Stomach (tissue), 4 donors: ENCODE measurements at regions not wholly inside any gene's neighbourhood (a gene's known extent, or its start where the extent isn't known, plus 50 kb on each side); places are given as distances from the start of the nearest gene placed in this dataset.

Experiments used
- POLR2A ChIP-seq, 4 donors: fragments of 450-650 bp; IDR thresholded peaks; one replicate each; pipeline ENCODE4 v1.6.1; 2016; ENCODE audit warnings: antibody characterized with exemption in 4 of 4, control low read depth in 2 of 4, mild to moderate bottlenecking in 1 of 4, moderate library complexity in 1 of 4
- POLR2AphosphoS5 ChIP-seq, 3 donors: sonication (generic); formaldehyde crosslinking; IDR thresholded peaks; one replicate each; pipeline ENCODE4 v1.6.1; 2016; ENCODE audit warnings: antibody characterized with exemption in 3 of 3
- TF ChIP-seq, protein P1 (sequence below), 7 experiments: fragments of 450-650 bp in 4 of 7; fragments of 200-600 bp in 3 of 7; sonication (generic) in 3 of 7; IDR thresholded peaks; one replicate each; pipeline ENCODE4 v1.5.1; 2016 to 2019; ENCODE audit warnings: antibody characterized with exemption in 7 of 7, control low read depth in 2 of 7, mild to moderate bottlenecking in 1 of 7

DNA sequence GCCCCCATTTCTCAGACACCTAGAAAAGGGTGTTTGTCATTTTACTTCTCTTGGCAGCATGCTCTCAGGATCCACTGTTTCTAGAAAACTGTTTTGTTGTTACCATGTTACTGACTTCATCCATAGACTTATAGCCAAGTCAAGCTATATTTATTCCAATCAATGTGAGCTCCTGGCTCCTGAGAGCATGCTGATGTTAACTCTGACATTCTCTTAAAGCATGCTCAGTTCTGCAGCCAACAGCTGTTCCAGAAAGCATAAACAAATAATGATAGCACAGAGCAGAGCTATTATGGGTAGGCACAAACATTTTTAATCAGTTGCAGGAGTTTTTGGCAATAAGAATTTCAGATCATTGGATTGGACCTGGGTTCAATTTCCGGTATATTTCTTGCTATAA lies 92.4 kb upstream of the CEP85L start:
- TF ChIP-seq, protein P1, sequence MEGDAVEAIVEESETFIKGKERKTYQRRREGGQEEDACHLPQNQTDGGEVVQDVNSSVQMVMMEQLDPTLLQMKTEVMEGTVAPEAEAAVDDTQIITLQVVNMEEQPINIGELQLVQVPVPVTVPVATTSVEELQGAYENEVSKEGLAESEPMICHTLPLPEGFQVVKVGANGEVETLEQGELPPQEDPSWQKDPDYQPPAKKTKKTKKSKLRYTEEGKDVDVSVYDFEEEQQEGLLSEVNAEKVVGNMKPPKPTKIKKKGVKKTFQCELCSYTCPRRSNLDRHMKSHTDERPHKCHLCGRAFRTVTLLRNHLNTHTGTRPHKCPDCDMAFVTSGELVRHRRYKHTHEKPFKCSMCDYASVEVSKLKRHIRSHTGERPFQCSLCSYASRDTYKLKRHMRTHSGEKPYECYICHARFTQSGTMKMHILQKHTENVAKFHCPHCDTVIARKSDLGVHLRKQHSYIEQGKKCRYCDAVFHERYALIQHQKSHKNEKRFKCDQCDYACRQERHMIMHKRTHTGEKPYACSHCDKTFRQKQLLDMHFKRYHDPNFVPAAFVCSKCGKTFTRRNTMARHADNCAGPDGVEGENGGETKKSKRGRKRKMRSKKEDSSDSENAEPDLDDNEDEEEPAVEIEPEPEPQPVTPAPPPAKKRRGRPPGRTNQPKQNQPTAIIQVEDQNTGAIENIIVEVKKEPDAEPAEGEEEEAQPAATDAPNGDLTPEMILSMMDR (IDR thresholded peaks at IDR 0.05), result no peak
- TF ChIP-seq POLR2AphosphoS5 (IDR thresholded peaks at IDR 0.05) (no peak), POLR2A (IDR thresholded peaks at IDR 0.05) (no peak)
